ENCODE measurements at regions not wholly inside any gene's neighbourhood (a gene's known extent, or its start where the extent isn't known, plus 50 kb on each side); places are given as distances from the start of the nearest gene placed in this dataset.

- H3K4me1 ChIP-seq (ENCODE audit: control extremely low read depth in 1 of 4, control insufficient read depth in 4 of 4, insufficient read depth in 4 of 4, low read length in 3 of 4): peaks cover 0 to 3% (median 0%) of the 10 kb centered on the region in 4 experiments
- H3K27me3 ChIP-seq (replicated peaks in 2 of 5; ENCODE audit: control insufficient read depth in 4 of 5, insufficient read depth in 5 of 5, low read length in 4 of 5): no peaks in the 10 kb centered on the region
- H3K9me3 ChIP-seq (ENCODE audit: control extremely low read depth in 1 of 5, control insufficient read depth in 4 of 5, insufficient read depth in 2 of 5, low read depth in 1 of 5, low read length in 4 of 5): no peaks in the 10 kb centered on the region
- CTCF ChIA-PET: interaction anchor here (1.2 to 1.4 kb wide), 2 partner anchors 11 to 14 kb away, joined by 3 read pairs; no protein-coding TSS in a partner anchor
- H3K27ac ChIP-seq (ENCODE audit: insufficient read depth in 1 of 2, low read depth in 1 of 2, low read length in 2 of 2, poor library complexity in 1 of 2, severe bottlenecking in 2 of 2): no peak overlapping the region
- WGBS (ENCODE audit: insufficient coverage): 100% methylated on average over 2 of the region's 2 CpGs
- H3K4me3 ChIP-seq (ENCODE audit: control insufficient read depth in 1 of 7, extremely low read depth in 1 of 7, insufficient read depth in 4 of 7, low read depth in 2 of 7, low read length in 6 of 7): no peak overlapping the region
- no peaks in the 10 kb centered on the region for H3K36me3 ChIP-seq (ENCODE audit: control insufficient read depth in 4 of 4, insufficient read depth in 4 of 4, low read length in 3 of 4)
- DNase-seq: no peak
- POLR2A ChIA-PET: no interaction called here
Observed at GRCh38 chr1:84060781-84061180, 61.8 kb upstream of the TTLL7 start.

GRCh38 chr1:84048820-84049219 lies 49.9 kb upstream of the TTLL7 start:
- POLR2A ChIA-PET: no interaction called here
- H3K27ac ChIP-seq (ENCODE audit: insufficient read depth in 1 of 2, low read depth in 1 of 2, low read length in 2 of 2, poor library complexity in 1 of 2, severe bottlenecking in 2 of 2): no peak overlapping the region
- CTCF ChIA-PET: interaction anchor here (1.1 to 1.6 kb wide), 3 partner anchors 11 to 19 kb away, joined by 3 read pairs; no protein-coding TSS in a partner anchor

More at GRCh38 chr1:84048820-84049219, 49.9 kb upstream of the TTLL7 start:
- Histone ChIP-seq H3K4me3 (ENCODE audit: control insufficient read depth in 1 of 7, extremely low read depth in 1 of 7, insufficient read depth in 4 of 7, low read depth in 2 of 7, low read length in 6 of 7) (no peak overlapping the region), H3K36me3 (ENCODE audit: control insufficient read depth in 4 of 4, insufficient read depth in 4 of 4, low read length in 3 of 4) (no peaks in the 10 kb centered on the region), H3K27me3 (replicated peaks in 2 of 5; ENCODE audit: control insufficient read depth in 4 of 5, insufficient read depth in 5 of 5, low read length in 4 of 5) (no peaks in the 10 kb centered on the region), H3K9me3 (ENCODE audit: control extremely low read depth in 1 of 5, control insufficient read depth in 4 of 5, insufficient read depth in 2 of 5, low read depth in 1 of 5, low read length in 4 of 5) (no peaks in the 10 kb centered on the region), H3K4me1 (ENCODE audit: control extremely low read depth in 1 of 4, control insufficient read depth in 4 of 4, insufficient read depth in 4 of 4, low read length in 3 of 4) (no peaks in the 10 kb centered on the region)
- DNase-seq: no peak
- no CpG with 5 or more reads among the region's 2 CpGs for WGBS (ENCODE audit: insufficient coverage)

Measured in common myeloid progenitor, CD34-positive (primary cell).